WTC11 (cell line): ENCODE measurements at regions not wholly inside any gene's neighbourhood (a gene's known extent, or its start where the extent isn't known, plus 50 kb on each side); places are given as distances from the start of the nearest gene placed in this dataset.

ENCODE experiments used
- ATAC-seq: fragments of 200-7000 bp; cut with Tn5 transposase; 2 replicates; pipeline ENCODE4 v1.10.0; 2021; ENCODE audit warnings: mild to moderate bottlenecking, moderate library complexity
- CTCF ChIA-PET: fragments of 300-600 bp; sonication (Branson Sonifier 250); formaldehyde crosslinking; loops from one replicate; lab custom pipeline; 2021; ENCODE audit warnings: antibody characterized with exemption; lab: Charles Lee
- POLR2A ChIA-PET: fragments of 350-600 bp; sonication (Branson Sonifier 250); formaldehyde crosslinking; loops from one replicate; lab custom pipeline; 2021; ENCODE audit warnings: antibody characterized with exemption; lab: Charles Lee
- DNase-seq: peaks from one replicate; pipeline ENCODE4 v3.0.0; 2021; ENCODE audit warnings: low spot score
- H3K27ac Mint-ChIP-seq: 2 replicates; pipeline ENCODE4 v1.8.0; 2021; ENCODE audit warnings: mixed read lengths
- H3K27me3 Mint-ChIP-seq: 2 replicates; pipeline ENCODE4 v1.8.0; 2021; ENCODE audit warnings: low read depth, mild to moderate bottlenecking, moderate library complexity, mixed read lengths
- H3K36me3 Mint-ChIP-seq: 2 replicates; pipeline ENCODE4 v1.8.0; 2021; ENCODE audit warnings: mixed read lengths
- H3K4me1 Mint-ChIP-seq: 2 replicates; pipeline ENCODE4 v1.8.0; 2022; ENCODE audit warnings: mixed read lengths
- H3K4me3 Mint-ChIP-seq: 2 replicates; pipeline ENCODE4 v1.8.0; 2021; ENCODE audit warnings: mild to moderate bottlenecking, moderate library complexity, mixed read lengths
- H3K9me3 Mint-ChIP-seq: 2 replicates; pipeline ENCODE4 v1.8.0; 2021; ENCODE audit warnings: mixed read lengths
- ATF1 ChIP-seq: sonication (generic); formaldehyde crosslinking; IDR thresholded peaks from 2 replicates; pipeline ENCODE4 v1.8.1; 2023; ENCODE audit warnings: mild to moderate bottlenecking, moderate library complexity, missing genetic modification reagents
- CDX4 ChIP-seq: fragments of 250-450 bp; sonication (Bioruptor Pico); IDR thresholded peaks from 2 replicates; pipeline ENCODE4 v1.9.0; 2021; ENCODE audit warnings: moderate library complexity, mild to moderate bottlenecking, inconsistent platforms, borderline replicate concordance
- GABPB1 ChIP-seq: sonication (generic); formaldehyde crosslinking; IDR thresholded peaks from 2 replicates; pipeline ENCODE4 v1.8.1; 2023; ENCODE audit warnings: mild to moderate bottlenecking, missing genetic modification reagents
- HMGXB4 ChIP-seq: sonication (generic); formaldehyde crosslinking; IDR thresholded peaks from 2 replicates; pipeline ENCODE4 v1.8.1; 2023; ENCODE audit warnings: mild to moderate bottlenecking, moderate library complexity, missing genetic modification reagents
- JAZF1 ChIP-seq: fragments of 250-450 bp; sonication (Bioruptor Pico); IDR thresholded peaks from 2 replicates; pipeline ENCODE4 v1.9.0; 2021; ENCODE audit warnings: moderate library complexity, mild to moderate bottlenecking, inconsistent platforms
- MYBL2 ChIP-seq: sonication (generic); formaldehyde crosslinking; IDR thresholded peaks from 2 replicates; pipeline ENCODE4 v1.8.1; 2023; ENCODE audit warnings: mild to moderate bottlenecking, moderate library complexity, missing genetic modification reagents
- OVOL2 ChIP-seq: fragments of 250-450 bp; sonication (Bioruptor Pico); IDR thresholded peaks from 2 replicates; pipeline ENCODE4 v1.9.0; 2021; ENCODE audit warnings: mild to moderate bottlenecking, borderline replicate concordance
- SMAD4 ChIP-seq: sonication (generic); formaldehyde crosslinking; IDR thresholded peaks from 2 replicates; pipeline ENCODE4 v1.8.0; 2022; ENCODE audit warnings: mild to moderate bottlenecking, missing genetic modification reagents
- ZBTB21 ChIP-seq: sonication (generic); formaldehyde crosslinking; IDR thresholded peaks from 2 replicates; pipeline ENCODE4 v1.8.1; 2023; ENCODE audit warnings: mild to moderate bottlenecking, missing genetic modification reagents, borderline replicate concordance
- ZNF263 ChIP-seq: sonication (generic); formaldehyde crosslinking; IDR thresholded peaks from 2 replicates; pipeline ENCODE4 v1.8.1; 2022; ENCODE audit warnings: low read depth, mild to moderate bottlenecking, moderate library complexity, missing genetic modification reagents
- ZNF281 ChIP-seq: sonication (generic); formaldehyde crosslinking; IDR thresholded peaks from 2 replicates; pipeline ENCODE4 v1.8.0; 2023; ENCODE audit warnings: mild to moderate bottlenecking, missing genetic modification reagents
- ZNF425 ChIP-seq: fragments of 250-450 bp; sonication (Bioruptor Pico); conservative IDR thresholded peaks from 2 replicates; pipeline ENCODE4 v1.9.0; 2021; ENCODE audit warnings: mild to moderate bottlenecking
- TF ChIP-seq, protein P1 (sequence below): fragments of 250-450 bp; sonication (Bioruptor Pico); IDR thresholded peaks from 2 replicates; pipeline ENCODE4 v1.9.0; 2021; ENCODE audit warnings: mild to moderate bottlenecking
- TF ChIP-seq, protein P2 (sequence below): sonication (generic); formaldehyde crosslinking; IDR thresholded peaks from 2 replicates; pipeline ENCODE4 v1.8.1; 2023; ENCODE audit warnings: mild to moderate bottlenecking, missing genetic modification reagents, moderate library complexity
- TF ChIP-seq, protein P3 (sequence below): fragments of 250-450 bp; sonication (Bioruptor Pico); IDR thresholded peaks from 2 replicates; pipeline ENCODE4 v1.9.0; 2021; ENCODE audit warnings: mild to moderate bottlenecking, borderline replicate concordance

DNA sequence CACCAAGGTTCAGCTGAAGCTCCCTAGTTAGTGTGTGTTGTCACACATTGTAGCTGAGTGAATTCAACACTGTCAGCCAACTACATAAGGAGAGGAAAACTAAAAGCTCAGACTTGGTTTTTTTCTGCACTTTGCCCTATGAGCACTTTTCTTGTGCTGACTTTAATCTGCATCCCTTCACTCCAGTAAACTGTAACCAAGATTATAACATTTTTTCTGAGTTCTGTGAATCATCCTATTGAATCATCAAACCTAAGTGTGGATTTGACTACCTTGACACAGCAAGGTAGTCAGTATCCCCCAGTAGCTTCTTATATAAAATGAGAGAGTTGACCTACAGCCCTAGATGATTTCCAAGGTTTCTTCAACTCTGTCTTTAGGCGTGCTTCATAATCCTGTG lies 325.0 kb downstream of the AGTPBP1 start (continued):
- TF ChIP-seq ZNF263 (no peak), ZBTB21 (no peak), HMGXB4 (no peak)

DNA sequence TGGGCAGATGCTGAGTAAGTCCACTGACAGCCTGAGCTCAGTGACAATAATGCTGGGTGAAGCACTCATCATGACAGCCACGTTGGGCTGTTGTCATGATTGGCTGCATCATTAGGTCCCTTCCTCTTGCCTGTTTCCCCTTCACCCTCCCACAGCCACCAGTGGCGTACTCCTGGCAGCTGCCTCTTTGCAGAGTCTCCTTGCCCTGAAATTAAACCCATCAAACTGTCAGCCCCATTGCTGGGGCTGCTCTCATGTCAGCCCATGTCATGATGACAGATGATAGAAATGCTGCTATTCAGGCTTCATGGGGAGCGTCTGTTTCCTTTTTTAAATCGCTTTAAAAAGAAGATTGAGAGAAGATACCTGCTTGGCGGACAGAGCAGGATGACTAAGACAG lies 327.4 kb downstream of the AGTPBP1 start:
- TF ChIP-seq JAZF1 (CRISPR knock-in tag) (no peak), CDX4 (no peak)
- TF ChIP-seq, protein P1, sequence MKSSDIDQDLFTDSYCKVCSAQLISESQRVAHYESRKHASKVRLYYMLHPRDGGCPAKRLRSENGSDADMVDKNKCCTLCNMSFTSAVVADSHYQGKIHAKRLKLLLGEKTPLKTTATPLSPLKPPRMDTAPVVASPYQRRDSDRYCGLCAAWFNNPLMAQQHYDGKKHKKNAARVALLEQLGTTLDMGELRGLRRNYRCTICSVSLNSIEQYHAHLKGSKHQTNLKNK (CRISPR knock-in tag) = no peak
- Mint-ChIP-seq H3K4me3 (no peak overlapping the region), H3K9me3 (peaks cover 9% of the 10 kb centered on the region; the same call in 1 of the 2 replicates), H3K27me3 (no peaks in the 10 kb centered on the region), H3K27ac (no peak overlapping the region), H3K36me3 (no peaks in the 10 kb centered on the region), H3K4me1 (peaks cover 23% of the 10 kb centered on the region)
- CTCF ChIA-PET = interaction anchor here (2.9 kb wide), 1 partner anchor 11 kb away, joined by 18 read pairs; no protein-coding TSS in a partner anchor
- POLR2A ChIA-PET = no interaction called here
- ATAC-seq (no peak), DNase-seq (no peak)

DNA sequence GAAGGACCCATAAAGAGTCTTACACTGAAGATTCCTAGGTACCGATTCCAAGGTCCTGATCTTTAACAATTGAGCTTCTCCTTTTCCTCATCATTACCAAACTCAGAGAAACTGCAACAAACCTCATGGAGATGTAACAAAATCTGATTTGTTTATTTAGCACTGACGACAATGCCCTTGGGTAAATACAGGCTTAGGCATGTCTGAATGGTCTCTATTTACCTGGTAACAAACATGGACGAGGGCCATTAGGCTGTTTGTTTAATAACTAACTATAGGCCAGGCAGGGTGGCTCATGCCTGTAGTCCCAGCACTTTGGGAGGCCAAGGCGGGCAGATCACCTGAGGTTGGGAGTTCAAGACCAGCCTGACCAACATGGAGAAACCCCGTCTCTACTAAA lies 333.3 kb downstream of the AGTPBP1 start:
- H3K27ac Mint-ChIP-seq = no peak overlapping the region; the same call in 1 of the 2 replicates
- no peak for DNase-seq
- ChIA-PET POLR2A (no interaction called here), CTCF (no interaction called here)
- H3K4me1 Mint-ChIP-seq = peaks cover 4% of the 10 kb centered on the region
- ATAC-seq = no peak
- TF ChIP-seq ZNF281 (CRISPR knock-in tag) (no peak), ZBTB21 (no peak)
- peaks cover 4% of the 10 kb centered on the region; the same call in 1 of the 2 replicates for H3K9me3 Mint-ChIP-seq
- H3K27me3 Mint-ChIP-seq = no peaks in the 10 kb centered on the region
- no peaks in the 10 kb centered on the region for H3K36me3 Mint-ChIP-seq
- H3K4me3 Mint-ChIP-seq = no peak overlapping the region

GRCh38 chr9:85405566-85405950 lies 336.2 kb downstream of the AGTPBP1 start:
- H3K27ac Mint-ChIP-seq = no peak overlapping the region
- no peak overlapping the region for H3K4me3 Mint-ChIP-seq
- no peak for ATAC-seq
- no peaks in the 10 kb centered on the region; the same call in 1 of the 2 replicates for H3K36me3 Mint-ChIP-seq
- DNase-seq = no peak
- TF ChIP-seq, protein P2, sequence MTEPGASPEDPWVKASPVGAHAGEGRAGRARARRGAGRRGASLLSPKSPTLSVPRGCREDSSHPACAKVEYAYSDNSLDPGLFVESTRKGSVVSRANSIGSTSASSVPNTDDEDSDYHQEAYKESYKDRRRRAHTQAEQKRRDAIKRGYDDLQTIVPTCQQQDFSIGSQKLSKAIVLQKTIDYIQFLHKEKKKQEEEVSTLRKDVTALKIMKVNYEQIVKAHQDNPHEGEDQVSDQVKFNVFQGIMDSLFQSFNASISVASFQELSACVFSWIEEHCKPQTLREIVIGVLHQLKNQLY = no peak
- TF ChIP-seq ATF1 (no peak), GABPB1 (CRISPR knock-in tag) (no peak), MYBL2 (CRISPR knock-in tag) (no peak), SMAD4 (CRISPR knock-in tag) (no peak), OVOL2 (CRISPR knock-in tag) (no peak), ZNF425 (CRISPR knock-in tag) (no peak), HMGXB4 (no peak)
- TF ChIP-seq, protein P3, sequence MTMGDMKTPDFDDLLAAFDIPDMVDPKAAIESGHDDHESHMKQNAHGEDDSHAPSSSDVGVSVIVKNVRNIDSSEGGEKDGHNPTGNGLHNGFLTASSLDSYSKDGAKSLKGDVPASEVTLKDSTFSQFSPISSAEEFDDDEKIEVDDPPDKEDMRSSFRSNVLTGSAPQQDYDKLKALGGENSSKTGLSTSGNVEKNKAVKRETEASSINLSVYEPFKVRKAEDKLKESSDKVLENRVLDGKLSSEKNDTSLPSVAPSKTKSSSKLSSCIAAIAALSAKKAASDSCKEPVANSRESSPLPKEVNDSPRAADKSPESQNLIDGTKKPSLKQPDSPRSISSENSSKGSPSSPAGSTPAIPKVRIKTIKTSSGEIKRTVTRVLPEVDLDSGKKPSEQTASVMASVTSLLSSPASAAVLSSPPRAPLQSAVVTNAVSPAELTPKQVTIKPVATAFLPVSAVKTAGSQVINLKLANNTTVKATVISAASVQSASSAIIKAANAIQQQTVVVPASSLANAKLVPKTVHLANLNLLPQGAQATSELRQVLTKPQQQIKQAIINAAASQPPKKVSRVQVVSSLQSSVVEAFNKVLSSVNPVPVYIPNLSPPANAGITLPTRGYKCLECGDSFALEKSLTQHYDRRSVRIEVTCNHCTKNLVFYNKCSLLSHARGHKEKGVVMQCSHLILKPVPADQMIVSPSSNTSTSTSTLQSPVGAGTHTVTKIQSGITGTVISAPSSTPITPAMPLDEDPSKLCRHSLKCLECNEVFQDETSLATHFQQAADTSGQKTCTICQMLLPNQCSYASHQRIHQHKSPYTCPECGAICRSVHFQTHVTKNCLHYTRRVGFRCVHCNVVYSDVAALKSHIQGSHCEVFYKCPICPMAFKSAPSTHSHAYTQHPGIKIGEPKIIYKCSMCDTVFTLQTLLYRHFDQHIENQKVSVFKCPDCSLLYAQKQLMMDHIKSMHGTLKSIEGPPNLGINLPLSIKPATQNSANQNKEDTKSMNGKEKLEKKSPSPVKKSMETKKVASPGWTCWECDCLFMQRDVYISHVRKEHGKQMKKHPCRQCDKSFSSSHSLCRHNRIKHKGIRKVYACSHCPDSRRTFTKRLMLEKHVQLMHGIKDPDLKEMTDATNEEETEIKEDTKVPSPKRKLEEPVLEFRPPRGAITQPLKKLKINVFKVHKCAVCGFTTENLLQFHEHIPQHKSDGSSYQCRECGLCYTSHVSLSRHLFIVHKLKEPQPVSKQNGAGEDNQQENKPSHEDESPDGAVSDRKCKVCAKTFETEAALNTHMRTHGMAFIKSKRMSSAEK (CRISPR knock-in tag) = no peak
- H3K9me3 Mint-ChIP-seq = no peaks in the 10 kb centered on the region
- H3K4me1 Mint-ChIP-seq = peaks cover 11% of the 10 kb centered on the region
- ChIA-PET CTCF (interaction anchor here (1.1 kb wide), 1 partner anchor 20 kb away, joined by 3 read pairs; no protein-coding TSS in a partner anchor), POLR2A (no interaction called here)
- no peaks in the 10 kb centered on the region for H3K27me3 Mint-ChIP-seq
